K562 (cell line): ENCODE measurements at regions not wholly inside any gene's neighbourhood (a gene's known extent, or its start where the extent isn't known, plus 50 kb on each side); places are given as distances from the start of the nearest gene placed in this dataset.

Experiments
- ASH1L ChIP-seq: fragments of 450-650 bp; IDR thresholded peaks from 2 replicates; pipeline ENCODE4 v1.6.1; 2018; ENCODE audit warnings: borderline replicate concordance, mild to moderate bottlenecking, low read depth; ENCODE audit not compliant: partially characterized antibody
- BHLHE40 ChIP-seq: IDR thresholded peaks from 2 replicates; pipeline ENCODE4 v1.6.1; 2011; ENCODE audit warnings: low read length, improper control_type of control experiment
- HNRNPLL ChIP-seq: fragments of 200-400 bp; formaldehyde crosslinking; IDR thresholded peaks from 2 replicates; pipeline ENCODE4 v1.6.1; 2017; ENCODE audit warnings: low read length, low read depth, mild to moderate bottlenecking; ENCODE audit not compliant: poor library complexity, severe bottlenecking
- MAFK ChIP-seq: IDR thresholded peaks from 2 replicates; pipeline ENCODE4 v1.6.1; 2011; ENCODE audit warnings: low read length, improper control_type of control experiment
- RAD21 ChIP-seq, 2 experiments: fragments of 250-450 bp in 1 of 2; fragments of 450-650 bp in 1 of 2; sonication (Bioruptor Pico) in 1 of 2; formaldehyde crosslinking in 1 of 2; IDR thresholded peaks in 1 of 2; conservative IDR thresholded peaks in 1 of 2; 2 replicates each; pipeline versions ENCODE4 v1.4.0 to v1.8.0; 2020 to 2022; ENCODE audit warnings: mild to moderate bottlenecking in 2 of 2, moderate library complexity in 1 of 2
- RCOR1 ChIP-seq, 2 experiments: IDR thresholded peaks; 2 replicates each; pipeline ENCODE4 v1.6.1; 2012; ENCODE audit warnings: low read depth in 2 of 2, low read length in 2 of 2, borderline replicate concordance in 1 of 2, improper control_type of control experiment in 1 of 2
- SMC3 ChIP-seq: conservative IDR thresholded peaks from 2 replicates; pipeline ENCODE4 v1.6.1; 2011; ENCODE audit warnings: low read depth, low read length, improper control_type of control experiment; ENCODE audit not compliant: insufficient read depth
- SRF ChIP-seq, 2 experiments: fragments of 250-450, 450-650 bp in 1 of 2; sonication (Bioruptor Pico) in 1 of 2; sonication (generic) in 1 of 2; formaldehyde crosslinking; IDR thresholded peaks; 2 replicates each; pipeline versions ENCODE4 v1.5.0 to v1.5.1; 2020 to 2022; ENCODE audit warnings: mild to moderate bottlenecking in 1 of 2, missing genetic modification reagents in 1 of 2
- TRIM28 ChIP-seq: fragments of 450-650 bp; IDR thresholded peaks from 2 replicates; pipeline ENCODE4 v1.6.1; 2017
- ZNF717 ChIP-seq: fragments of 250-450 bp; sonication (Bioruptor Pico); IDR thresholded peaks from 2 replicates; pipeline ENCODE4 v1.5.0; 2021
- TF ChIP-seq, protein P1 (sequence below), 2 experiments: fragments of 450-650 bp; formaldehyde crosslinking in 1 of 2; IDR thresholded peaks; 2 replicates each; pipeline versions ENCODE4 v1.4.0 to v1.6.1; 2014 to 2020; ENCODE audit warnings: mild to moderate bottlenecking in 2 of 2, borderline replicate concordance in 1 of 2, low read depth in 1 of 2
- TF ChIP-seq, protein P2 (sequence below): sonication (generic); formaldehyde crosslinking; IDR thresholded peaks from 2 replicates; pipeline ENCODE4 v1.8.0; 2022; ENCODE audit warnings: missing genetic modification reagents, mild to moderate bottlenecking, moderate library complexity, borderline replicate concordance
- TF ChIP-seq, protein P3 (sequence below), 3 experiments: IDR thresholded peaks in 2 of 3; conservative IDR thresholded peaks in 1 of 3; 2 replicates each; pipeline ENCODE4 v1.5.1; 2011 to 2012; ENCODE audit warnings: low read length in 3 of 3, mild to moderate bottlenecking in 3 of 3, control low read depth in 2 of 3, improper control_type of control experiment in 1 of 3, inconsistent platforms in 1 of 3, low read depth in 1 of 3, mixed read lengths in 1 of 3, moderate library complexity in 1 of 3; ENCODE audit not compliant: insufficient read depth in 2 of 3
- TF ChIP-seq, protein P4 (sequence below), 2 experiments: fragments of 250-450 bp in 1 of 2; fragments of 450-650 bp in 1 of 2; sonication (Bioruptor Pico) in 1 of 2; IDR thresholded peaks; 2 replicates each; pipeline versions ENCODE4 v1.6.1 to v1.8.0; 2016 to 2021; ENCODE audit warnings: mild to moderate bottlenecking in 2 of 2, moderate library complexity in 2 of 2, missing compliant biosample characterization in 1 of 2, missing genetic modification characterization in 1 of 2

DNA sequence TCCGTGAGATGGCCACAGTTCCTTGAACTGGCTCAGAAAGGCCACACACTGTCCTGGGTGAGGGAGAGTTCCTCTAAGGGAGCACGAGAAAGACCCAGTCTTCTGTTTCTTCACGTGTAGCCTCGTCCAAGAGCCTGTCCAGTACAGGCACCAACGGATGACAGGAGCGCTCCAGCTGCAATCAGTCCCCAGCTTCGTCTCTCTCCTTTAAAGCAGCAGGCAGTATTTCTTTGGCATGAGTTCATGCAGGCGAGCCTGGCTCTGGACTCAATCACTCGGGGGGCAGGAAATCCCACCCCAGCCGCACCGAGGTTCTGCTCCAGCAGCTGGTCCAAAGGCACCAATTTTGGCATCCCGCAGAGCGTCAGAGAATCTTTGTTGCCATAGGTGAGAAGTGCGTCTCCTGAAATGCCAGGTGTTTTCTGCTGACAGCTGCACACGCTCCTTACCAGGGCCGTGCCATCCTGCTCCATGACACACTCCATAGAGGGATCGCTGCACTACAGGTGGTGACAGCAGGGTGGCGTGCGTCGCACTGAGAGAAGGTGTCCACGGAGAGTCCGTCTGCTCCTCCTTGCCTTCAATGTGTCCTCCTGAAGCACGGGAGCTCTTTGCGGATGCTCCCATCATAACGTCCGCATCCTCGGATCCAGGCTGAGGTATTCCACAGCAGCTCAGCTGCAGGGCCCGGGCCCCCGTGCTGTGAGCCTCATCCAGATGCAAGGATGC lies 59.6 kb upstream of the AFDN start (continued):
- TF ChIP-seq, protein P1, sequence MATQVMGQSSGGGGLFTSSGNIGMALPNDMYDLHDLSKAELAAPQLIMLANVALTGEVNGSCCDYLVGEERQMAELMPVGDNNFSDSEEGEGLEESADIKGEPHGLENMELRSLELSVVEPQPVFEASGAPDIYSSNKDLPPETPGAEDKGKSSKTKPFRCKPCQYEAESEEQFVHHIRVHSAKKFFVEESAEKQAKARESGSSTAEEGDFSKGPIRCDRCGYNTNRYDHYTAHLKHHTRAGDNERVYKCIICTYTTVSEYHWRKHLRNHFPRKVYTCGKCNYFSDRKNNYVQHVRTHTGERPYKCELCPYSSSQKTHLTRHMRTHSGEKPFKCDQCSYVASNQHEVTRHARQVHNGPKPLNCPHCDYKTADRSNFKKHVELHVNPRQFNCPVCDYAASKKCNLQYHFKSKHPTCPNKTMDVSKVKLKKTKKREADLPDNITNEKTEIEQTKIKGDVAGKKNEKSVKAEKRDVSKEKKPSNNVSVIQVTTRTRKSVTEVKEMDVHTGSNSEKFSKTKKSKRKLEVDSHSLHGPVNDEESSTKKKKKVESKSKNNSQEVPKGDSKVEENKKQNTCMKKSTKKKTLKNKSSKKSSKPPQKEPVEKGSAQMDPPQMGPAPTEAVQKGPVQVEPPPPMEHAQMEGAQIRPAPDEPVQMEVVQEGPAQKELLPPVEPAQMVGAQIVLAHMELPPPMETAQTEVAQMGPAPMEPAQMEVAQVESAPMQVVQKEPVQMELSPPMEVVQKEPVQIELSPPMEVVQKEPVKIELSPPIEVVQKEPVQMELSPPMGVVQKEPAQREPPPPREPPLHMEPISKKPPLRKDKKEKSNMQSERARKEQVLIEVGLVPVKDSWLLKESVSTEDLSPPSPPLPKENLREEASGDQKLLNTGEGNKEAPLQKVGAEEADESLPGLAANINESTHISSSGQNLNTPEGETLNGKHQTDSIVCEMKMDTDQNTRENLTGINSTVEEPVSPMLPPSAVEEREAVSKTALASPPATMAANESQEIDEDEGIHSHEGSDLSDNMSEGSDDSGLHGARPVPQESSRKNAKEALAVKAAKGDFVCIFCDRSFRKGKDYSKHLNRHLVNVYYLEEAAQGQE (IDR thresholded peaks at IDR 0.05; ENCODE audit: borderline replicate concordance), result peak; percentile 83
- TF ChIP-seq, protein P1 (CRISPR knock-in tag; IDR thresholded peaks at IDR 0.05; ENCODE audit: low read depth), result no peak
- TF ChIP-seq MAFK, result peak; percentile 2; the same call in 1 of the 2 replicates
- peak; percentile 8 for TF ChIP-seq HNRNPLL
- peak; percentile 36; the same call in 1 of the 2 replicates for TF ChIP-seq BHLHE40
- no peak for TF ChIP-seq TRIM28
- peak; percentile 80 to 90 for TF ChIP-seq RAD21 (CRISPR knock-in tag; conservative IDR thresholded peaks at IDR 0.05 in 1 of 2, IDR thresholded peaks at IDR 0.05 in 1 of 2)
- TF ChIP-seq ASH1L, result no peak
- TF ChIP-seq, protein P2, sequence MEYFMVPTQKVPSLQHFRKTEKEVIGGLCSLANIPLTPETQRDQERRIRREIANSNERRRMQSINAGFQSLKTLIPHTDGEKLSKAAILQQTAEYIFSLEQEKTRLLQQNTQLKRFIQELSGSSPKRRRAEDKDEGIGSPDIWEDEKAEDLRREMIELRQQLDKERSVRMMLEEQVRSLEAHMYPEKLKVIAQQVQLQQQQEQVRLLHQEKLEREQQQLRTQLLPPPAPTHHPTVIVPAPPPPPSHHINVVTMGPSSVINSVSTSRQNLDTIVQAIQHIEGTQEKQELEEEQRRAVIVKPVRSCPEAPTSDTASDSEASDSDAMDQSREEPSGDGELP (CRISPR knock-in tag), result 0 out of 2 replicates have a peak, but pooled peaks have one; percentile 38
- TF ChIP-seq ZNF717, result no peak
- 0 out of 4 replicates have a peak, but pooled peaks of 1 of the 2 experiments have one; percentile 29 for TF ChIP-seq SRF (CRISPR knock-in tag; IDR thresholded peaks at IDR 0.05)
- TF ChIP-seq, protein P3, sequence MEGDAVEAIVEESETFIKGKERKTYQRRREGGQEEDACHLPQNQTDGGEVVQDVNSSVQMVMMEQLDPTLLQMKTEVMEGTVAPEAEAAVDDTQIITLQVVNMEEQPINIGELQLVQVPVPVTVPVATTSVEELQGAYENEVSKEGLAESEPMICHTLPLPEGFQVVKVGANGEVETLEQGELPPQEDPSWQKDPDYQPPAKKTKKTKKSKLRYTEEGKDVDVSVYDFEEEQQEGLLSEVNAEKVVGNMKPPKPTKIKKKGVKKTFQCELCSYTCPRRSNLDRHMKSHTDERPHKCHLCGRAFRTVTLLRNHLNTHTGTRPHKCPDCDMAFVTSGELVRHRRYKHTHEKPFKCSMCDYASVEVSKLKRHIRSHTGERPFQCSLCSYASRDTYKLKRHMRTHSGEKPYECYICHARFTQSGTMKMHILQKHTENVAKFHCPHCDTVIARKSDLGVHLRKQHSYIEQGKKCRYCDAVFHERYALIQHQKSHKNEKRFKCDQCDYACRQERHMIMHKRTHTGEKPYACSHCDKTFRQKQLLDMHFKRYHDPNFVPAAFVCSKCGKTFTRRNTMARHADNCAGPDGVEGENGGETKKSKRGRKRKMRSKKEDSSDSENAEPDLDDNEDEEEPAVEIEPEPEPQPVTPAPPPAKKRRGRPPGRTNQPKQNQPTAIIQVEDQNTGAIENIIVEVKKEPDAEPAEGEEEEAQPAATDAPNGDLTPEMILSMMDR (IDR thresholded peaks at IDR 0.05 in 2 of 3, conservative IDR thresholded peaks at IDR 0.05 in 1 of 3; ENCODE audit: insufficient read depth in 2 of 3, low read depth in 1 of 3, low read length in 3 of 3), result peak; percentile 77 to 83 (median 83)
- TF ChIP-seq, protein P4, sequence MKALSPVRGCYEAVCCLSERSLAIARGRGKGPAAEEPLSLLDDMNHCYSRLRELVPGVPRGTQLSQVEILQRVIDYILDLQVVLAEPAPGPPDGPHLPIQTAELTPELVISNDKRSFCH (CRISPR knock-in tag; IDR thresholded peaks at IDR 0.05), result no peak
- TF ChIP-seq, protein P4 (tag; IDR thresholded peaks at IDR 0.05), result 0 out of 2 replicates have a peak, but pooled peaks have one; percentile 14
- TF ChIP-seq RCOR1 (IDR thresholded peaks at IDR 0.05; ENCODE audit: borderline replicate concordance in 1 of 2, low read depth in 2 of 2, low read length in 2 of 2), result 0 out of 4 replicates have a peak, but pooled peaks of 1 of the 2 experiments have one; percentile 45
- peak; percentile 70 for TF ChIP-seq SMC3
